Stimulated activated naive B cell treated with anti-CD40 and anti-IgM and Interleukin-4, amounts not matched to agents 10 μg/mL and 1 μg/mL and 100 μg/mL, for 72 hours (primary cell): ENCODE measurements at regions not wholly inside any gene's neighbourhood (a gene's known extent, or its start where the extent isn't known, plus 50 kb on each side); places are given as distances from the start of the nearest gene placed in this dataset.
"Not testable (repeated sequence)": the region's sequence is repeated elsewhere in the genome, so short reads cannot be mapped to it uniquely, and the experiment has no call there.

ENCODE experiments used
- ATAC-seq, 2 donors: fragments of 150-1000 bp; cut with Tn5 transposase; replicated peaks; 2 replicates each; pipeline ENCODE4 v1.10.0; 2021; ENCODE audit warnings: moderate library complexity in 1 of 2
- DNase-seq: peaks from one replicate; pipeline ENCODE4 v3.0.0; 2021
- H3K27ac Mint-ChIP-seq: one replicate; pipeline ENCODE4 v1.8.0; 2022; ENCODE audit warnings: mild to moderate bottlenecking, mixed read lengths
- H3K27me3 Mint-ChIP-seq, 2 donors: one replicate each; pipeline ENCODE4 v1.8.0; 2022; ENCODE audit warnings: mixed read lengths in 2 of 2
- H3K36me3 Mint-ChIP-seq, 2 donors: one replicate each; pipeline ENCODE4 v1.8.0; 2022; ENCODE audit warnings: mixed read lengths in 2 of 2, mild to moderate bottlenecking in 1 of 2
- H3K4me1 Mint-ChIP-seq, 2 donors: one replicate each; pipeline ENCODE4 v1.8.0; 2022; ENCODE audit warnings: mixed read lengths in 2 of 2, mild to moderate bottlenecking in 1 of 2
- H3K4me3 Mint-ChIP-seq, 2 donors: one replicate each; pipeline ENCODE4 v1.8.0; 2022; ENCODE audit warnings: mild to moderate bottlenecking in 2 of 2, mixed read lengths in 2 of 2, moderate library complexity in 1 of 2
- H3K9me3 Mint-ChIP-seq, 2 donors: one replicate each; pipeline ENCODE4 v1.8.0; 2022; ENCODE audit warnings: mixed read lengths in 2 of 2, mild to moderate bottlenecking in 1 of 2

GRCh38 chr1:173257805-173258204, 50.7 kb upstream of the TNFSF4 start:
- Mint-ChIP-seq H3K36me3 (peaks cover 19 to 29% of the 10 kb centered on the region in 2 donors), H3K4me1 (peaks cover 29 to 32% of the 10 kb centered on the region in 2 donors), H3K27ac (peak overlapping the region; percentile 5), H3K27me3 (no peaks in the 10 kb centered on the region), H3K9me3 (peaks cover 16% of the 10 kb centered on the region in 2 donors), H3K4me3 (no peak overlapping the region)
- no peak for DNase-seq
- no peak for ATAC-seq

DNA sequence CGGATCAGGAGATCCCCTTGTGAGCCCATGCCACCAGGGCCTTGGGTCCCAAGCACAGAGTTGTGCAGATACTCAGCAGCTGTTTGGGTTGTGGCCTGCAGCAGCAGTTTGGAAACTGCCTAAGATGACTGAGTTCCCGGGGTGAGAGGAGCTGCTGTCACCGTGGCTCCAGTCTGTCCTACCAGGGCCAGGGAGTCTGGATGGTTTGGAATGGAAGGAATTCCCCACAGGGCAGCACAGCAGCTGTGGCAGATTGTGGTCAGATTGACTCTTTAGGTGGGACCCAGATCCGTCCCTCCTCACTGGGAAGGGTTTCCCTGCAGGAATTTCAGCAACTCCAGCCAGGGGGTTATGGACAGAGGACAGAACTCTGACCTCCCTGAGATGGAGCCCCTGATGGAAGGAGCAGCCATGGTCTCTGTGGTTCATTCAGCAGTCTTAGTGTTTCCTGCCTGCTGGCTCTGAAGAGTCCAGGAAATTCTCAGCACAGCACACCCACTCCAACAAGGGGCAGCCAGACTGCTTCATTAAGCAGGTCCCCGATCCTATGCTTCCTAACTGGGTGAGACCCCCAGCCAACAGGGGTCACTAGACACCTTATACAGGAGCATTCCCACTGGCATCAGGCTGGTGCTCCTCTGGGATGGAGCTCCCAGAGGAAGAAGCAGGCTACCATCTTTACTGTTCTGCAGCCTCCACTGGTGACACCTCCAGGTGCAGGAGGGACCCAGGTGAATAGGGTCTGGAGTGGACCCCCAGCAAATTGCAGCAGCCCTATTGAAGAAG, 51.5 kb upstream of the TNFSF4 start:
- no peak overlapping the region for H3K4me3 Mint-ChIP-seq
- H3K27me3 Mint-ChIP-seq = no peaks in the 10 kb centered on the region
- peaks cover 30 to 34% of the 10 kb centered on the region in 2 donors for H3K4me1 Mint-ChIP-seq
- H3K9me3 Mint-ChIP-seq = peaks cover 16% of the 10 kb centered on the region in 2 donors
- ATAC-seq (no peak), DNase-seq (no peak)
- peaks cover 19 to 29% of the 10 kb centered on the region in 2 donors for H3K36me3 Mint-ChIP-seq
- peak overlapping the region; percentile 47 for H3K27ac Mint-ChIP-seq

- DNase-seq, H3K4me3 Mint-ChIP-seq, H3K27ac Mint-ChIP-seq, H3K27me3 Mint-ChIP-seq, ATAC-seq: not testable (repeated sequence)
- H3K9me3 Mint-ChIP-seq = peaks cover 16% of the 10 kb centered on the region in 2 donors
- H3K4me1 Mint-ChIP-seq = peaks cover 28 to 33% of the 10 kb centered on the region in 2 donors
- H3K36me3 Mint-ChIP-seq = peaks cover 19 to 29% of the 10 kb centered on the region in 2 donors
These were observed 53.2 kb upstream of the TNFSF4 start for GRCh38 chr1:173260329-173260728.

GRCh38 chr1:173266841-173267240, 59.7 kb upstream of the TNFSF4 start:
- peaks cover 24 to 39% of the 10 kb centered on the region in 2 donors for H3K4me1 Mint-ChIP-seq
- ATAC-seq = no peak
- no peaks in the 10 kb centered on the region for H3K9me3 Mint-ChIP-seq
- peaks cover 0 to 5% of the 10 kb centered on the region in 2 donors for H3K27me3 Mint-ChIP-seq
- no peak for DNase-seq
- peaks cover 0 to 2% of the 10 kb centered on the region in 2 donors for H3K36me3 Mint-ChIP-seq
- H3K4me3 Mint-ChIP-seq = no peak overlapping the region
- no peak overlapping the region for H3K27ac Mint-ChIP-seq

- H3K9me3 Mint-ChIP-seq = no peaks in the 10 kb centered on the region
- H3K4me1 Mint-ChIP-seq = peaks cover 19 to 32% of the 10 kb centered on the region in 2 donors
- DNase-seq (peak; percentile 11), ATAC-seq (peak; percentile 80 to 93)
- no peaks in the 10 kb centered on the region for H3K36me3 Mint-ChIP-seq
- H3K27me3 Mint-ChIP-seq = peaks cover 0 to 5% of the 10 kb centered on the region in 2 donors
- H3K27ac Mint-ChIP-seq = peak overlapping the region; percentile 2
- no peak overlapping the region for H3K4me3 Mint-ChIP-seq
These were observed 60.4 kb upstream of the TNFSF4 start for GRCh38 chr1:173267453-173267945.

DNA sequence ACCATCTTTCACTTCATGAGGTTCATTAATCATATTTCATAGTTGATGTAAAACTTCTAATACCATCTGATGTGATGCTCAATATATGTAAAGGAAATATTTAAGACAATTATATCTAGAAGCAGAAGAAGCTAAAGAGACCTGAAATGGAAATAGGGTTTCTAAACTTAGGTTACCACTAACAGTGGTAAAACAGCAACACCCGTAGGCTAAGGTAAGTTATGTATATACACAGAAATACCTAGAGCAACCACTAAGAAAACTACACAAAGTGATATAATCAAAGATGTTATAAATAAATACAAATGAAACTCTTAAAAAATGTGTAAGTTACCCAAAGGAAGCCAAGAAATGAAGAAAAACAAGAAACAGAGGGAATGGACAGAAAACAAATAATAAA, 61.1 kb upstream of the TNFSF4 start:
- DNase-seq (no peak), ATAC-seq (no peak)
- H3K27me3 Mint-ChIP-seq = peaks cover 0 to 5% of the 10 kb centered on the region in 2 donors
- no peak overlapping the region for H3K4me3 Mint-ChIP-seq
- H3K27ac Mint-ChIP-seq = no peak overlapping the region
- no peaks in the 10 kb centered on the region for H3K9me3 Mint-ChIP-seq
- peaks cover 16 to 27% of the 10 kb centered on the region in 2 donors for H3K4me1 Mint-ChIP-seq
- H3K36me3 Mint-ChIP-seq = no peaks in the 10 kb centered on the region

- ATAC-seq = no peak
- Mint-ChIP-seq H3K27me3 (peaks cover 0 to 5% of the 10 kb centered on the region in 2 donors), H3K27ac (no peak overlapping the region), H3K4me1 (peaks cover 16 to 27% of the 10 kb centered on the region in 2 donors), H3K9me3 (no peaks in the 10 kb centered on the region), H3K36me3 (no peaks in the 10 kb centered on the region), H3K4me3 (no peak overlapping the region)
- no peak for DNase-seq
These were observed 61.7 kb upstream of the TNFSF4 start for GRCh38 chr1:173268786-173269277.

DNA sequence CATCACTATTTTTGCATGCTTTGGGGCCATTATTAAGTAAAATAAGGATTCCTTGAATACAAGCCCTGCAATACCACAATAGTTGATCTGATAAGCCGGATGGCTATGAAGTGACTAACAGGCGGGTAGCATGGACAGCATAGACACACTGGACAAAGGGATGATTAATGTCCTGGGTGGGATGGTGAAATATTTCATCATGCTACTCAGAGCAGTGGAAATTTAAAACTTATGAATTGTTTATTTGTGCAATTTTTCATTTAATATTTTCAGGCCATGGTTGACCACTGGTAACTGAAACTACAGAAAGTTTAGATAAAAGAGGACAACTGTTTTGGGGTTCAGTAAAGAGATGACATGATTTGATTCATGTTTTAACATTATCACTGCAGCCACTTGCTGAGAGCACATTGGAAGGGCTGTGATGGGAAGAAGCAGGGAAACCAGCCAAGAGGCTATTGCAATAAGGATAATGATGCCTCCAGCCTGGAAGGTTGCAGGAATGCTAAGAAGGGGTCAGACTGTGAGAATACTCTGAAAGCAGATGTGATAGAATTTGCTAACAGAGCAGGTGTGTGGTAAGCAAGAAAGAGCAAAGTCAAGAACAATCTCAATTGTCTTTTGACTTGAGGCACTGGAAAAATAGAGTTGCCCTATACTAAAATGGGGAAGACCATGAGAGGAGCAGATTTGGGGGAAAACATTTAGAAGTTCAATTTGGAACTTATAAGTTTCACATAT, 62.5 kb upstream of the TNFSF4 start:
- peaks cover 0 to 5% of the 10 kb centered on the region in 2 donors for H3K27me3 Mint-ChIP-seq
- no peaks in the 10 kb centered on the region for H3K36me3 Mint-ChIP-seq
- H3K27ac Mint-ChIP-seq = no peak overlapping the region
- DNase-seq = no peak
- no peaks in the 10 kb centered on the region for H3K9me3 Mint-ChIP-seq
- peaks cover 16 to 26% of the 10 kb centered on the region in 2 donors for H3K4me1 Mint-ChIP-seq
- ATAC-seq = no peak
- no peak overlapping the region for H3K4me3 Mint-ChIP-seq

- H3K36me3 Mint-ChIP-seq = no peaks in the 10 kb centered on the region
These were observed 63.1 kb upstream of the TNFSF4 start for GRCh38 chr1:173270243-173270642.

DNA sequence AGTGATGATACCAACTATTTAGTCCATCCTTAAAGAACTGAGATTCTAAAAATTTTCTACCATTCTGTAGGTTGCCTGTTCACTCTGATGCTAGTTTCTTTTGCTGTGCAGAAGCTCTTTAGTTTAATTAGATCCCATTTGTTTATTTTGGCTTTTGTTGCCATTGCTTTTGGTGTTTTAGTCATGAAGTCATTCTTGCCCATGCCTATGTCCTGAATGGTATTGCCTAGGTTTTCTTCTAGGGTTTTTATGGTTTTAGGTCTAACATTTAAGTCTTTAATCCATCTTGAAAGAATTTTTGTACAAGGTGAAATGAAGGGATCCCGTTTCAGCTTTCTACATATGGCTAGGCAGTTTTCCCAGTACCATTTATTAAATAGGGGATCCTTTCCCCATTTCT, 63.9 kb upstream of the TNFSF4 start:
- not testable (repeated sequence) for DNase-seq, H3K4me3 Mint-ChIP-seq, H3K27ac Mint-ChIP-seq, ATAC-seq, H3K27me3 Mint-ChIP-seq, H3K36me3 Mint-ChIP-seq, H3K9me3 Mint-ChIP-seq
- peaks cover 11 to 17% of the 10 kb centered on the region in 2 donors for H3K4me1 Mint-ChIP-seq

More at GRCh38 chr1:173270243-173270642, 63.1 kb upstream of the TNFSF4 start:
- ATAC-seq (no peak), DNase-seq (no peak)
- Mint-ChIP-seq H3K9me3 (no peaks in the 10 kb centered on the region), H3K27me3 (peaks cover 0 to 5% of the 10 kb centered on the region in 2 donors), H3K4me1 (peaks cover 14 to 22% of the 10 kb centered on the region in 2 donors), H3K4me3 (no peak overlapping the region), H3K27ac (peak overlapping the region; percentile 38)

- no peak for ATAC-seq
- H3K4me3 Mint-ChIP-seq = no peak overlapping the region
- H3K36me3 Mint-ChIP-seq = no peaks in the 10 kb centered on the region
- H3K4me1 Mint-ChIP-seq = peaks cover 12 to 24% of the 10 kb centered on the region in 2 donors
- H3K27me3 Mint-ChIP-seq = peaks cover 0 to under 1% of the 10 kb centered on the region in 2 donors
- no peak overlapping the region for H3K27ac Mint-ChIP-seq
- no peak for DNase-seq
- peaks cover 0 to 2% of the 10 kb centered on the region in 2 donors for H3K9me3 Mint-ChIP-seq
These were observed 68.4 kb upstream of the TNFSF4 start for GRCh38 chr1:173275496-173275895.

DNA sequence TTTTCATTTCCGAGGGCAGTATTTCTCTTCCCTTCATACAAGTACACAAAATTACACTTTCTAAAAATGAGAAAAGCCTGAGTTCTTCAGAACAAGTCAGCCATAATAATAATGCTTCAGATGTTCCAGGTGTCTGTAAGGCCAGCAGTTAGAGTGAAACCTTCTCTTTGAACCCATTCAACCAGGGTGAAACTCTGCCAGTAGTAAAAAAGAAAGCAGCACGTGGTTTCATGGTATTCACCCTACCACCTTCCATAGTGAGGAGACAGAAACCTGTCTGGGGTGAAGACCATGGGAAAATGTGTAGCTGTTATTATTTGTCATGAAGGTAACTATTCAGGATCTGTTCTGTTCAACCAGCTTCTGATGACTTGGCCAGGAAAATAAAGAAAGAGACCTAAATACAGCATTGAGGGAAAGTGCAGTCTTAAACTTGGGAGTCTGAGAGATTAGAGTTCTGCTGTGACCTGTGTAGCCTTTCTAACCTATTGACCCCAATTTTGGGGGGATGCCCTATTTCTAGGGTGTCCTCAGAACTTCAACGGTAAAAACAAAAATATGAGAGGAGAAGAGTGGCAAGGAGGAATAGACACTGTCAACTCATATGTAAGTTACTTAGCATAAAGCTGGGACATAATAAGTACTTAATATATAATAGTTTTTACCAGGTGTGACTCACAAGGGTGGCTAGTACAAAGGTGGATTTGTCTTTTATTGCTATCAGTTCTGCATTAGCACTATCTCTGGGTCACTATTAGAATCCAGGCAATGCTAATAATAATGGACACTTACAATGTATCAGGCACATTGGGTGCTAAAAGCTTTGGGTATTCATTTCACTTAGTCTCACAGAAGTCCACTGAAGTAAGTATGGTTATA, 70.0 kb upstream of the TNFSF4 start:
- peak overlapping the region; percentile 70 for H3K27ac Mint-ChIP-seq
- DNase-seq (no peak), ATAC-seq (peak; percentile 94 to 97)
- H3K36me3 Mint-ChIP-seq = no peaks in the 10 kb centered on the region
- no peak overlapping the region for H3K4me3 Mint-ChIP-seq
- no peaks in the 10 kb centered on the region for H3K27me3 Mint-ChIP-seq
- H3K4me1 Mint-ChIP-seq = peaks cover 12 to 24% of the 10 kb centered on the region in 2 donors
- H3K9me3 Mint-ChIP-seq = peaks cover 0 to 2% of the 10 kb centered on the region in 2 donors

- no peak overlapping the region for H3K4me3 Mint-ChIP-seq
- no peak overlapping the region for H3K27ac Mint-ChIP-seq
These were observed 73.9 kb upstream of the TNFSF4 start for GRCh38 chr1:173280899-173281660.

More at GRCh38 chr1:173280899-173281660, 73.9 kb upstream of the TNFSF4 start:
- Mint-ChIP-seq H3K9me3 (peaks cover 0 to 2% of the 10 kb centered on the region in 2 donors), H3K36me3 (peaks cover 0 to 2% of the 10 kb centered on the region in 2 donors), H3K27me3 (no peaks in the 10 kb centered on the region), H3K4me1 (peaks cover 20 to 32% of the 10 kb centered on the region in 2 donors)
- DNase-seq = no peak
- no peak for ATAC-seq
